Peyer's patch (tissue), 4 donors: ENCODE measurements at regions not wholly inside any gene's neighbourhood (a gene's known extent, or its start where the extent isn't known, plus 50 kb on each side); places are given as distances from the start of the nearest gene placed in this dataset.

ENCODE experiments used
- POLR2A ChIP-seq, 2 donors: fragments of 450-650 bp; IDR thresholded peaks; one replicate each; pipeline ENCODE4 v1.5.1; 2017; ENCODE audit warnings: antibody characterized with exemption in 2 of 2, mild to moderate bottlenecking in 2 of 2, moderate library complexity in 2 of 2
- TF ChIP-seq, protein P1 (sequence below), 6 experiments: fragments of 450-650 bp in 4 of 6; fragments of 200-600 bp in 2 of 6; sonication (generic) in 1 of 6; IDR thresholded peaks; one replicate each; pipeline ENCODE4 v1.5.1; 2017 to 2019; ENCODE audit warnings: antibody characterized with exemption in 6 of 6, mild to moderate bottlenecking in 3 of 6, moderate library complexity in 1 of 6

DNA sequence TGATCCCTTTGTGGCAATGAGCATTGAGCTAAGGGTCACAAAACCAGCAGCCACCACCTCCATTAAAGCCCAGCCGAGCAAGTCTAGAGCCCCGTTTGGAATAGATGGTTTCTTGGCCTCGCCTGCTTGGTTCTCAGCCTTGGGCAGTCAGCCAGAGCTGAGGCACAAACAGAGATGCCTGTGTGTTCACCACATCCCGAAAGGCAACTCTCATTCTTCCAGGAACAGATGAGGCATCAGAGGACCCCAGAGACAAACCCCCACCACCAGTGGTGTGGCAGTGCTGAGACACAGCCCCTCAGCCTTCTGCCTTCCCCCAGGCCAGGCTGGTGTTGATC, 203.3 kb upstream of the ZMIZ1 start:
- TF ChIP-seq, protein P1, sequence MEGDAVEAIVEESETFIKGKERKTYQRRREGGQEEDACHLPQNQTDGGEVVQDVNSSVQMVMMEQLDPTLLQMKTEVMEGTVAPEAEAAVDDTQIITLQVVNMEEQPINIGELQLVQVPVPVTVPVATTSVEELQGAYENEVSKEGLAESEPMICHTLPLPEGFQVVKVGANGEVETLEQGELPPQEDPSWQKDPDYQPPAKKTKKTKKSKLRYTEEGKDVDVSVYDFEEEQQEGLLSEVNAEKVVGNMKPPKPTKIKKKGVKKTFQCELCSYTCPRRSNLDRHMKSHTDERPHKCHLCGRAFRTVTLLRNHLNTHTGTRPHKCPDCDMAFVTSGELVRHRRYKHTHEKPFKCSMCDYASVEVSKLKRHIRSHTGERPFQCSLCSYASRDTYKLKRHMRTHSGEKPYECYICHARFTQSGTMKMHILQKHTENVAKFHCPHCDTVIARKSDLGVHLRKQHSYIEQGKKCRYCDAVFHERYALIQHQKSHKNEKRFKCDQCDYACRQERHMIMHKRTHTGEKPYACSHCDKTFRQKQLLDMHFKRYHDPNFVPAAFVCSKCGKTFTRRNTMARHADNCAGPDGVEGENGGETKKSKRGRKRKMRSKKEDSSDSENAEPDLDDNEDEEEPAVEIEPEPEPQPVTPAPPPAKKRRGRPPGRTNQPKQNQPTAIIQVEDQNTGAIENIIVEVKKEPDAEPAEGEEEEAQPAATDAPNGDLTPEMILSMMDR (IDR thresholded peaks at IDR 0.05), result no peak
- TF ChIP-seq POLR2A (IDR thresholded peaks at IDR 0.05), result no peak
